GM18951 (cell line): ENCODE measurements at regions not wholly inside any gene's neighbourhood (a gene's known extent, or its start where the extent isn't known, plus 50 kb on each side); places are given as distances from the start of the nearest gene placed in this dataset.

ENCODE experiments used
- POLR2A ChIP-seq: IDR thresholded peaks from 4 replicates; pipeline ENCODE4 v1.6.1; 2011; ENCODE audit warnings: mild to moderate bottlenecking; ENCODE audit not compliant: insufficient read length, insufficient read depth; ENCODE audit errors: extremely low read depth
- in situ Hi-C: fragments of 300-500 bp; cut with MboI; formaldehyde crosslinking; loops from one replicate; pipeline ENCODE4 v1.12.0; 2022; ENCODE audit warnings: low sequenced_read_pairs, mixed read lengths, inconsistent platforms; ENCODE audit not compliant: unreplicated experiment

DNA sequence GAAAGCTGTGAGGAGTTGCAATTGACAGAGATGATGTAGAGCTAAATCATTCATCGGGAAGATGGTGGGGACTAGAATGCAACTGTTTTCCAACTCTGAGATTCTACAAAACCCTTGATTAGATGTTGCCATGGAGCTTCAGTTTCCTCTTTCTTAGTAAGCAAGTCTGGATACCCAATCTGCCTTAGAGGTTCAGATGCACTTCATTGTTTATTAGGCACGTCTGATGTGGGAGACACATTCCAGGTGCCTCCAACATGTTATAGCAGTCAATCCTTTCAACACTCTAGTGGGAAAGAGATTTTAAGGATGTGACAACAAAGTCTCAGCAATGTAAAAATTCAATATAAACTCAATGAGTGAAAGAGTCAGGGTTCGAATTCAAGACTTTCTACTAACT lies 291.3 kb upstream of the PHYHIPL start:
- in situ Hi-C loops, result no loop called here
- TF ChIP-seq POLR2A, result no peak

- in situ Hi-C loops, result no loop called here
- TF ChIP-seq POLR2A, result no peak
Observed at GRCh38 chr10:58885686-58886345, 290.6 kb upstream of the PHYHIPL start.

DNA sequence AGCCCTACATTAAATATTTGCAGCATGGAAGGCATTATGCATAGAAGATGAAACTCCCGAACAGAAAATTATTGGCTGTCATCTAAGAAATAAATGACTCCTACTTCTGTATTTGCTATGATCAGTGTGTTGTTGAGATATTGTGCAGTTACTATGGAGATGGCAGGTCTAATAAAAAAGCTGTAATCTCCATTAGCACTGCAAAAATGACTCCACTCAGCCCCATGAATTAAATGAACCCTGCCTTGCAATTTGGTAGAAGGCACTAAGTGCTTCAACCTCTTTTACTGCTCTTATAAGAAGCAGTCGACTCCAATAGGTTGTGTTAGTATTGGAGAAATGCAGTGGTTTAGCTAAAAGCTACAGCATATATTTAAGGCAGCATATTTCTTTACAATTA lies 290.0 kb upstream of the PHYHIPL start:
- TF ChIP-seq POLR2A, result no peak
- in situ Hi-C loops, result no loop called here

DNA sequence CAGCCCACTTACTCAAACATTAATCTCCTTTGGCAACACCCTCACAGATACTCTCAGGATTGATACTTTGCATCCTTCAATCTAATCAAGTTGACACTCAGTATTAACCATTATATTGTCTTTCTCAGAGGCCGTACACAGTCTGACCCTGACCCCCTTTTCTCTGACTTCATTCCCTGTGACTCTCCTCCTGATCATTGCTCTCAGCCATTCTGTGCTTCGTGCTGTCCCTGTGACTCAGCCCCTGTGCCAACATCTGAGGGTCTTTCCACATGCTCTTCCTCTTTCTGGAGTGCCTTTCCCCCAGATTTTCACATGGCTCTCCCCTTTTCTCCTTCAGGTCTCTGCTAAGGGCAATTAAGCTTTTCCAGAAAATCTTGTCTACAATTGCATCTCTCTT lies 289.0 kb upstream of the PHYHIPL start:
- TF ChIP-seq POLR2A, result no peak

GRCh38 chr10:58888957-58889356 lies 287.5 kb upstream of the PHYHIPL start:
- in situ Hi-C loops, result no loop called here
- no peak for TF ChIP-seq POLR2A

More for the DNA sequence above, 289.0 kb upstream of the PHYHIPL start:
- in situ Hi-C loops, result no loop called here

DNA sequence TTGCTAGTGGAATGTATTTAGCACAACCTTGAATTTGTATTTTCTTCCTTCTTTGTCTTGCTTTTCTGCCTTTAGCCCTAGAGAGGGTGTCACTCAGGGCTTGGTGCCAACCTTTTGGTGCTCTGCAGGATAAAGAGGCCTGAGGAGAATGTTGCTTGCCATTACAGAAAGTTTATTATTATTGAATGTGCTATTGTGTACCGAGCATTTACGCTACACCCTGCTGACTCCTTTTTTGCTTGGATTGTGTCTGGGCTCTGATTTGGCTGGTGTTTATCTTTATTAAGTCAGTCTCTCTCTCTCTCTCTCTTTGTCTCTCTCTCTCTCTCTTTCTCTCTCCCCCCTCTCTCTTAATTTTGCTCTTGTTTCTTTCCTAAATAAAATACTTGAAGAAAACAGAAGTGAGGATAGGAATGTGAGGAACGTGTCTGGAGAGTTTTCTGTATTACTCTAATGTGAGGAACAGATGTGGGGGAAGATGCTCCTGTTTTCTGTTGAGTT lies 284.4 kb upstream of the PHYHIPL start:
- in situ Hi-C loops, result no loop called here
- no peak for TF ChIP-seq POLR2A

GRCh38 chr10:58894929-58895328 lies 281.5 kb upstream of the PHYHIPL start:
- in situ Hi-C loops, result no loop called here
- no peak for TF ChIP-seq POLR2A

- in situ Hi-C loops, result no loop called here
- no peak for TF ChIP-seq POLR2A
Observed at GRCh38 chr10:58896229-58896628, 280.2 kb upstream of the PHYHIPL start.

DNA sequence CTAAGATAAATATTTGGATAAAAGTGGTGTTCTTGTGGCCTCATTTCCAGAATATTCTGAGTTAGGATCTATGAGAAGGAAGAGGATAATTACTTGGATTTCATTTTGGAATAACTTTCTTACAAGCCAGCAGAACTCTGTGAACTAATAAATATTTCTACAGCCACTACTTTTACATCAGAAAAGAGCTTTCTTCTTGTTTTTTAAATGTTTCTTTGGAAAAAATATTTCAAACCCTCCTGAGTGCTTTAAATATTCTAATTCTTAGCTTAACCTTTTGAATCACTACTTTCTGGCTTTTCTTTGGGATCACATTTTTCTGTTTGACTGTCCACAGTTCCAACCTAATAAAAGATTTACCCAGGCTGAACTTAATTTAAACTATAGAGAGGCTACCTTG lies 279.2 kb upstream of the PHYHIPL start:
- no peak for TF ChIP-seq POLR2A
- in situ Hi-C loops, result no loop called here

- in situ Hi-C loops, result no loop called here
- no peak for TF ChIP-seq POLR2A
Observed at GRCh38 chr10:58897708-58898107, 278.7 kb upstream of the PHYHIPL start.

- TF ChIP-seq POLR2A, result no peak
- in situ Hi-C loops, result no loop called here
Observed at GRCh38 chr10:58898854-58899573, 277.4 kb upstream of the PHYHIPL start.

GRCh38 chr10:58901092-58901646 lies 275.3 kb upstream of the PHYHIPL start:
- in situ Hi-C loops, result no loop called here
- TF ChIP-seq POLR2A, result no peak

- no peak for TF ChIP-seq POLR2A
- in situ Hi-C loops, result no loop called here
Observed at GRCh38 chr10:58903071-58903470, 273.4 kb upstream of the PHYHIPL start.

DNA sequence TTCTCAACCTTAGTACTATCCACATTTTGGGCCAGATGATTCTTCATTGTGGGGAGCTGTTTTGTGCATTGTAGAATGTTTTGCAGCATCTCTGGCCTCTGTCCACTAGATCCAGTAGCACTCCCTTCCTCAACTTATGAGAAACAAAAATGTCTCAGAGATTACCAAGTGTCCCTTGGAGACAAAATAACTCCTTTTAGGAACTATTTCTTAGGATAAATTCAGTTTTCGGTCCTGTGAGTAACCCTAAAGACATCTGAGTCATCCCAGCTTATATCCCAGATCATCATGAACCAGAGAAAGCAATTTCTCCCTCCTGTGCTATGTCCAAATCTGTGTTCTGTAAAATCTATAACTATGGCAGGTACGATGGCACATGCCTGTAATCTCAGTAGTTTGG lies 266.6 kb upstream of the PHYHIPL start:
- in situ Hi-C loops, result no loop called here
- no peak for TF ChIP-seq POLR2A

DNA sequence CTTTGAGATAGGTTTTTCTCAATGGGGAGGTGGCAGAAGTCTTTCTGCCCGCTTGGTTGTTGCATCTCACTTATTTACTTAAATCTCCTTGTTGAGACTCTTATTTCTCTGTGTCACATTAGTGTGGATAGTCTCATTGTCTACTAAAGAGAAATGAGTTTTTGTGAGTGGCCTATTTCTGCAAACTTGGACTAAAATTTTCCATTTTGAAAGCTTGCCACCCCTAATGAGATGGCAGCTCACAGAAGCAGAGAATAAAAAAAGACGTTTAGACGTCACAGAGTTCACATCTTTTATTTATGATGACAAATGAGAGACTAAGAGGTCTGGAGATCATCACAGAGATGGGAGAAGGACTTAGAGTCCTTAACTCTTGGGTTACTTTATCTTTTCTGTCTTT lies 262.7 kb upstream of the PHYHIPL start:
- no peak for TF ChIP-seq POLR2A
- in situ Hi-C loops, result no loop called here
